IPS-NIHi11 (cell line): ENCODE measurements at regions not wholly inside any gene's neighbourhood (a gene's known extent, or its start where the extent isn't known, plus 50 kb on each side); places are given as distances from the start of the nearest gene placed in this dataset.
"Not testable (repeated sequence)": the region's sequence is repeated elsewhere in the genome, so short reads cannot be mapped to it uniquely, and the experiment has no call there.

ENCODE experiments used
- DNase-seq: peaks from one replicate; pipeline ENCODE4 v3.0.0; 2012; ENCODE audit warnings: mixed read lengths, low spot score

DNA sequence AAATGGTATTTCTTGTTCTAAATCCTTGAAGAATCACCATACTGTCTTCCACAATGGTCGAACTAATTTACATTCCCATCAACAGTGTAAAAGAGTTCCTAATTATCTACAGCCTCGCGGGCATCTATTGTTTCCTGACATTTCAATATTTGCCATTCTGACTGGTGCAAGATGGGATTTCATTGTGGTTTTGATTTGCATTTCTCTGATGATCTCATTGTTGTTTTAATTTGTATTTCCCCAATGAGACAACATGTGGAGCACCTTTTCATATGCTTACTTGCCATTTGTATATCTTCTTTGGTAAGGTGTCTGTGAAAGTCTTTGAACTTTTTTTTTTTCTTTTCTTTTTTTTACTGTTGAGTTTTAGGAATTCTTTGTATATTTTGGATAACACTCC is 473.6 kb downstream of the KCTD16 start:
- DNase-seq: no peak

DNA sequence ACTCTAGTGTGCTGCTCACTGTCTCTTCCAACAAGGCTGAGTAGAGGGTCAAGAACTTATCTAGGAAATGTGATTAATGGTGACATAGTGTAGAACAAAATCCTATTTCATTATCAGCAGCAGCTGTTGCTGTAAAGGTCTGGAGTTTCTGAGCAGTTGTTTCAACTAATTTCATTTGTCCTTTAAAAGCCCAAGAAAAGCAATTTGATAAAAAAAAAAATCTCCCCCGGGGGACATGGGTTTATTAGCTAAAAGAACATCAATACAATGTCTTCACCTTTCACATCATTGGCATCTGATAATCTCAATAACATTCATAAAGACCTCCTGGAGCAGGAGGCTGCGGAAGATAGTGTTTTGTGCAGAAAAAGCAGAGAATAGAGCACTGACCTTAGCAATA is 468.1 kb downstream of the KCTD16 start:
- no peak for DNase-seq

GRCh38 chr5:144634138-144634537 is 463.5 kb downstream of the KCTD16 start:
- DNase-seq: no peak

DNA sequence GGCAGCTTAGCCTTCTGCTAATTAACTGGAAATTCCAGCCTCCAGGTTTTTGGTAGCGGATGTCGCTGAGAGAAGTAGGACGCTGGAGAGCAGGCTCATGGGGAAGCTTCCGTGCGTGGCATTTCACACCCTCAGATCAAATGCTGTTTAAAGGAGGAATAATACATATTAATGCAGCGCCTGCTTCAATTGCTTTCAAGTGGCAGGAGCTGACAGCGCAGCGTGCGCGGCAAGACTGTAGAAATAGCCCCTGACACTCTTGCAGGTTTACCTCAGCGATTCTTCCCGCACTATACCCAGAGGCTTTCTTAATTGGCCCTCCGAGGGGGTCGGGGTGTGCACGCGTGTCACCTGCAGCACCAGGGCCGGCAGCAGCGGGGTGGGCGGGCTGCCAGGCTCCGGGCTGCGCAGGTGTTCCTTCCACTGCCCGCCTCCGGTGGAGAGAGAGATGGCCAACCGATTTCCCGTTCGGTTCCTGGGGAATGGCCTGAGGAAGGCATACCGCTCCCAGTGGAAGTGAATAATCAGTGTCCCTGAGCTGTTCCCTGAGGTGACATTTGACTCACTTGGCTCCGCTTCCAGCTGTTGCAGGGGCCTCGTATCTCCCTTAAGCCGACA is 427.9 kb downstream of the KCTD16 start:
- DNase-seq: peak; percentile 15

DNA sequence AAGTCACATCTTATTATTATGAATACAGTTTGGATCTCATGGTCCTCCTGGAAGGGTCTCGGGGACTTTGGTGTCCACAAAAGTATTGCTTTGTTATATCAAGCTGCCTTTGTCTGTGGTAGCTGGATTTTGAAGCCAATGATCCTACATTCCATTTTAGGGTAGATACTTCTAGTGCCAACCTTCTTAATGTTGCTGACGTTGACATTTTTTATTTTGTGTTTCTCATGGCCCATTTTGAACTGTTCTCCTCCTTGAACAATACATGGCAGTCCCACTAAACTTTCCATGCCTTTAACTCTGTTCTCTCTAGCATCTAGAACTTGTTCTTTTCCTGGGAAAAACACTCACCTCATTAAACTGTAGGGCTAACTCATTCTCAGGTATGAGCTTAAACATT is 425.8 kb downstream of the KCTD16 start:
- no peak for DNase-seq

DNA sequence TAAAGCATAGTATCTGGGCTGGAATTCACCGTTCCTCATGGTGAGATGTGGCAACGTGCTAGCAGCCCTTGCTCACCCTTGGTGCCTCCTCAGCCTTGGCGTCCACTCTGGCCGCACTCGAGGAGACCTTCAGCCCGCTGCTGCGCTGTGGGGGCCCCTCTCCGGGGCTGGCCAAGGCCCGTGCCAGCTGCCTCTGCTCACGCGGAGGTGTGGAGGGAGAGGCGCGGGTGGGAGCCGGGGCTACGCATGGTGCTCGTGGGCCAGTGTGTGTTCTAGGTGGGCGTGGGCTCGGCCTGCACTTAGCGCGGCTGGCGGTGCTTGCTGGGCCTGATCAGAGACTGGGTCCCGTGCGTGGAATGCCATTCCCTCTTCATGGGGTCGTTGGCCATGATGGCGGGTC is 424.2 kb downstream of the KCTD16 start:
- no peak for DNase-seq

DNA sequence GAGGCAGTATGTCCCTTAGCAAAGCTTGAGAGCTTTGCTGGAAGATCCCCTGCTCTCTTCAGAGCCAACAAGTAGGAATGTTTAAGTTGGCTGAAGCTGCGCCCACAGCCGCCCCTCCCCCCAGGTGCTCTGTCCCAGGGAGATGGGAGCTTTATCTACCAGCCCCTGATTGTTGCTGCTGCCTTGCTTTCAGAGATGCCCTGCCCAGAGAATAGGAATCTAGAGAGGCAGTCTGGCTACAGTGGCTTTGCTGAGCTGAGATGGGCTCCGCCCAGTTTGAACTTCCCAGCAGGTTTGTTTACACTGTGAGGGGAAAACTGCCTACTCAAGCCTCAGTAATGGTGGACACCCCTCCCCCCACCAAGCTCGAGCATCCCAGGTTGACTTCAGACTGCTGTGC is 423.6 kb downstream of the KCTD16 start:
- DNase-seq: not testable (repeated sequence)

DNA sequence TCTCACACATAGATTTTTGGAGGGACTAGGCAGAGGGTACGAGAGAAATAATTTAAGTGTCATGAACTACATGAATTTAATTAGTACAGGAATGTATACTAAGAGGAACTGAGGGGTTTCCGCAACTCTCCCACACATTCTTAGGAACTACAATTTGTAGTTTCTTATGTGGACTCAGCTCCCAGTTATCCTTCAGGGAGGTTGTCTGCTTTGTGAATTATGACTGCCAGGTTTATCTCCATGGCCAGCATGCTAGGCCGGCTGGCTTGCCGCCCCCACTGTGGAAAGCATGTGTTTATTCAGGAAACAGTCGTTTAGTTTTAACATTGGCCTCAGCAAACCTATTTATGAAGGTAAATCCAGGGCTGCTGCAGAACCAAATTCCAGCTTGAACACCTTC is 415.0 kb downstream of the KCTD16 start:
- DNase-seq: no peak

GRCh38 chr5:144583541-144584449 is 413.1 kb downstream of the KCTD16 start:
- peak; percentile 21 for DNase-seq

DNA sequence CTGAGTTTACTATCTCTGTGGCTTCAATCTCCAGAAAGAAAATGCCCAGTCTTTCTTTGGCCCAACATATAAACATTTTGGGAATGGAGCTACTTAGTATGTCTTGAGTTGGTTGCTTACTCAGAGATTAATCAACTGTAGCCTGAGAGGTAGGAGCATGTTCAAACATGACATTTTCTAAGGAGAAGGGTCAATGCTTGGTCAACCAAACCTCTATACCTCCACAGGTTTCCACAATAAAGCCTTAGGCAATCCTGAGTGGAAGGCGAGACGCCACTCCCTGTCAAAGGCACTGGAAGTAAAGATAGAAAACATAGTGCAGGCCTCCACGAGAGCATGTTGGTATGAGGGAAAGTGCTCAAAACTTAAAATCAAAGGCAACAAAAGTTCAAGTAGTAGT is 411.4 kb downstream of the KCTD16 start:
- DNase-seq: no peak

DNA sequence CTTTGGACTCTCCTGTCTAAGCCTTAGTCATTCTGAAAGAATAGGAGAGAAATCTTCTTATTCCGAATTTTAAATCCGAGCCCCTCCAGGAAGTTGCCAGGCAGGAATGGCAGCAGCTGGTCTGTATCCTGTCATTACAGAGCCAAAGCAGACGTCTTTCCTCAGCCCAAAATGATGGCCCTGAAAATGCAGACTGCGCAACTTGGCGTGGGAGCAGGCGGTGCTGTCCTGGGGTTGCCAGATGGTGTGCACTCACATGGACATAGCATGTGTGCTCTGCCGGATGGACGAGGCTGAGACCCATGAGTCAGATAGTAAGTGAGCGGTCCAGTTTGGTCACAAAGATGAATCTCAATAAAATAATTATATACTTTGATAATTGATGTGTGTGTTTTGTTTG is 410.4 kb downstream of the KCTD16 start:
- no peak for DNase-seq

- no peak for DNase-seq
Measured at GRCh38 chr5:144577676-144578075, 407.0 kb downstream of the KCTD16 start.

GRCh38 chr5:144575736-144576135 is 405.1 kb downstream of the KCTD16 start:
- DNase-seq: no peak

GRCh38 chr5:144567421-144567780 is 396.7 kb downstream of the KCTD16 start:
- no peak for DNase-seq

GRCh38 chr5:144566747-144567420 is 396.2 kb downstream of the KCTD16 start:
- peak; percentile 18 for DNase-seq

DNA sequence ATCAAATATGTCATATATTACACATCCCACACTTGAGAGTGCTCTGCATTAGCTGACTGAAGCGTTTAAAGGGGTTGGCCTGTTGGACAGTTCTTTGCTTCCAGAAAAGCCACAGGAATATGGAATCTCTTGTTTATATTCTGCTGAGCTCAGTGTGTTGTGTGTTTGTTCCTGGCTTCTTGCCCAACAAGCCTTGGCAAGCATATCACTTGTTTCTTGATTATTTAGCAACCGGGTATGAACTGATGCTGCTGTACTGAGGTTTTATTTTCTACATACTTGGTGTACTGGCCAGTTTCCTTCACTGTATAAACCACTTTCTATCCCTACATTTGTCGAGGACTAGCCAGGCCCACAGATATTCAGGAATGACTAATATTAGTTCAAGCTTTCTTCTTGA is 378.9 kb downstream of the KCTD16 start:
- no peak for DNase-seq

DNA sequence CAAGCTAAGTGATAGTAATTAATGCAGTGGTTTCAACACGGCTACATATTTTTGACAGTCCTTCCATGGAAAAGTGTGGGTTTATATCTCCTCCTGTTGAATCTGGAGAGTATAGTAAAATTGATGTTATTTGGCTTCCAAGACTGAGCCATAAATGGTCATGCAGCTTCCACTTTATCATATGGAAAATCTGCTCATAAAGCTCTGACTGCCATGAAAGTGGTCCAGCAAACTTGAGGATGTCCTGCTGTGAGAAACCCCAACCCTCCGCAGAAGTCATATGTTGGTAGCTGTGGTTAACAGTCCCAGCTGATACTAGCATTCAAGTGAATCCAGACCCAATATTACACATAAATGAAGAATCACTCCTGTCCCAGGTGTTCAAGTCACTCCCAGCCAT is 378.3 kb downstream of the KCTD16 start:
- DNase-seq: no peak

GRCh38 chr5:144547098-144547499 is 376.4 kb downstream of the KCTD16 start:
- DNase-seq: no peak

DNA sequence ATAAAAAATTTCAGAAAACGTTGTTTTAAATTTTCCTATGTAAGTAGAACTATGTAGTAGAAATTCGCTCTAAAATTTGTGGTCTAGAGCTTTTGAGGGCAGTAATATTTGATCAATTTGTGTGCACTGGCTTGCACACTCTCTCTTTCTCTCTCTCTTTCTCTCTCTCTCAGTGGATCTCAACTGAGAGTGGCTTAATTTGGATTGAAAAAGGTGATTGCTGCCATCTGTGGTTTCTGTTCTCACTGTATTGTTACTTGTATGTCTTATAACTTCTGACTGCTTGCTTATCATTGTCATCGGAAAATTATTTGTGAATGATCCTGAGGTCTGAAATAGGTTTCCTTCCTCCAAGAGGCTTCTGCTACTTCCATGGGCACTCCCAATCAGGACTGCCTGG is 368.2 kb downstream of the KCTD16 start:
- no peak for DNase-seq
